ENCODE measurements at regions not wholly inside any gene's neighbourhood (a gene's known extent, or its start where the extent isn't known, plus 50 kb on each side); places are given as distances from the start of the nearest gene placed in this dataset.
A peak's percentile ranks its signal among the peaks of the same experiment; 100 is the strongest.

- intact Hi-C loops (cut with DNase I), result no loop called here
- Histone ChIP-seq H3K36me3 (ENCODE audit: control insufficient read depth in 2 of 3, insufficient read depth in 3 of 3, low read length in 3 of 3) (no peaks in the 10 kb centered on the region), H3K27ac (ENCODE audit: low read depth in 2 of 2, low read length in 2 of 2) (peak overlapping the region; percentile 85), H3K4me1 (ENCODE audit: control insufficient read depth in 2 of 3, insufficient read depth in 2 of 3, low read depth in 1 of 3, low read length in 3 of 3) (peaks cover 0 to 19% (median 12%) of the 10 kb centered on the region in 3 donors), H3K9ac (ENCODE audit: low read length in 3 of 3) (peak overlapping the region in 2 of 3 donors; percentile 27 to 41), H3K27me3 (ENCODE audit: control insufficient read depth, insufficient read depth, low read length) (no peaks in the 10 kb centered on the region), H3K4me3 (ENCODE audit: low read length in 3 of 3) (no peak overlapping the region), H3K9me3 (ENCODE audit: control insufficient read depth in 2 of 3, insufficient read depth in 1 of 3, low read length in 3 of 3) (no peaks in the 10 kb centered on the region)
- DNase-seq (no peak), FAIRE-seq (no peak)
- no peak for TF ChIP-seq CTCF (IDR thresholded peaks at IDR 0.05; ENCODE audit: borderline replicate concordance, extremely low read depth, insufficient read depth)
Measured at GRCh38 chr3:124277144-124277890, 285.4 kb upstream of the ROPN1 start.

- Histone ChIP-seq H3K27ac (ENCODE audit: low read depth in 2 of 2, low read length in 2 of 2) (no peak overlapping the region), H3K9me3 (ENCODE audit: control insufficient read depth in 2 of 3, insufficient read depth in 1 of 3, low read length in 3 of 3) (no peaks in the 10 kb centered on the region), H3K4me1 (ENCODE audit: control insufficient read depth in 2 of 3, insufficient read depth in 2 of 3, low read depth in 1 of 3, low read length in 3 of 3) (peaks cover 0 to 16% (median 8%) of the 10 kb centered on the region in 3 donors), H3K9ac (ENCODE audit: low read length in 3 of 3) (no peak overlapping the region), H3K36me3 (ENCODE audit: control insufficient read depth in 2 of 3, insufficient read depth in 3 of 3, low read length in 3 of 3) (no peaks in the 10 kb centered on the region), H3K4me3 (ENCODE audit: low read length in 3 of 3) (no peak overlapping the region), H3K27me3 (ENCODE audit: control insufficient read depth, insufficient read depth, low read length) (no peaks in the 10 kb centered on the region)
- DNase-seq, result peak in 2 of 5 donors; percentile 51 to 68
- FAIRE-seq, result peak; percentile 3
- peak; percentile 71 for TF ChIP-seq CTCF (IDR thresholded peaks at IDR 0.05; ENCODE audit: borderline replicate concordance, extremely low read depth, insufficient read depth)
- intact Hi-C loops (cut with DNase I), result no loop called here
Measured at GRCh38 chr3:124281453-124282316, 289.8 kb upstream of the ROPN1 start.

DNA sequence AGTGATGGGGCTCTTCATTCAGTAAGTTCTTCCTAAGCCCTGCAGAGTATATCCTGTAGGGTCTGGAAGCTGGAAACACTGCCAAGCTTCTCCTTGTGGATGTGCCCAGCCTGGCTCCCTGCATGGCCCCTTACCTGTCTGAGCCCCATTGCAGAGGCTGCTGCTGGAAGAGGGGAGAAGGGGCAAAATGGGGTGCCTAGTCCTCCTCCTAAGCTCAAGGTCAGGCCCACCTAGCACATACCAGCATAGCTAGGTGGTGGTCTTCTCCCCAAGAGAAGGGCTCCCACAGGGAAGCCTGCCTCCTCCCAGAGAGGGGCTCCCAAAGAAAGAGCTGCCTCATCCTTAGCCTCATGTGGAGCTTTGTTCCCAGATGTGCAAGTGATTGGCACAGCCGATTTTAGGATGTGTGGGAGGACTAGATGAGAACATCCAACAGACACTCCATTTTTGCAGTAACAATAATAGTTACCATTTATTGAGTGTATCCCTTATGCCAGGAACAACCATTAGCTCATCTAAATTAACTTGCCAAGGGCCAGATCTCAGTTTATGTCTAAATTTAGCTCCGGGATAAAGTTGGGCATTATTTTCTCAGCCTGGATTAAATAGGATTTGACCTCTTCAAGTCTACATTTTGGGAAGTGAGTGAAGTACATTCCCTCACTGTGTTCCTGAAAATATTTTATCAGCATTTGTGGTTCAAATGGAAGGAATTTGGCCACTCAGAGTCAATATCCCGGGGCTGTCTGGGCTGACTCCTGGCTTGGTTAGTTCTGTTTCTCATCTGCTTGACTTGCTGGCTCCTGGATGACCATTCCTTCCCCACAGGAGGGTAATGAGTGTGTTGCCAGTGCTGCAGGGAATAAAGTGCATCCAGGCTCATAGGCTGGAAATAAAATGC, 291.1 kb upstream of the ROPN1 start:
- DNase-seq (no peak), FAIRE-seq (no peak)
- no peak overlapping the region for H3K27ac ChIP-seq (ENCODE audit: low read depth in 2 of 2, low read length in 2 of 2)
- no peak overlapping the region for H3K4me3 ChIP-seq (ENCODE audit: low read length in 3 of 3)
- H3K4me1 ChIP-seq (ENCODE audit: control insufficient read depth in 2 of 3, insufficient read depth in 2 of 3, low read depth in 1 of 3, low read length in 3 of 3), result peaks cover 0 to 6% (median 4%) of the 10 kb centered on the region in 3 donors
- H3K9me3 ChIP-seq (ENCODE audit: control insufficient read depth in 2 of 3, insufficient read depth in 1 of 3, low read length in 3 of 3), result no peaks in the 10 kb centered on the region
- H3K27me3 ChIP-seq (ENCODE audit: control insufficient read depth, insufficient read depth, low read length), result no peaks in the 10 kb centered on the region
- no peaks in the 10 kb centered on the region for H3K36me3 ChIP-seq (ENCODE audit: control insufficient read depth in 2 of 3, insufficient read depth in 3 of 3, low read length in 3 of 3)
- intact Hi-C loops (cut with DNase I), result no loop called here
- no peak overlapping the region for H3K9ac ChIP-seq (ENCODE audit: low read length in 3 of 3)
- TF ChIP-seq CTCF (IDR thresholded peaks at IDR 0.05; ENCODE audit: borderline replicate concordance, extremely low read depth, insufficient read depth), result no peak
